Activated CD4-positive, alpha-beta T cell treated with anti-CD3 and anti-CD28 coated beads, Interleukin-2, amount 10 ng/mL, durations not matched to agents 7 days and 5 days (primary cell): ENCODE measurements at regions not wholly inside any gene's neighbourhood (a gene's known extent, or its start where the extent isn't known, plus 50 kb on each side); places are given as distances from the start of the nearest gene placed in this dataset.
"Not testable (repeated sequence)": the region's sequence is repeated elsewhere in the genome, so short reads cannot be mapped to it uniquely, and the experiment has no call there.

Source experiments
- CTCF ChIA-PET: fragments of 350-600 bp; sonication (Branson Sonifier 250); formaldehyde crosslinking; loops from one replicate; lab custom pipeline; 2021; ENCODE audit warnings: antibody characterized with exemption; lab: Charles Lee
- POLR2A ChIA-PET: fragments of 350-600 bp; sonication (Branson Sonifier 250); formaldehyde crosslinking; loops from one replicate; lab custom pipeline; 2021; ENCODE audit warnings: antibody characterized with exemption; lab: Charles Lee
- DNase-seq: peaks from one replicate; pipeline ENCODE4 v3.0.0-alpha.2; 2020
- H3K27ac Mint-ChIP-seq: one replicate; pipeline ENCODE4 v1.8.0; 2021; ENCODE audit warnings: mild to moderate bottlenecking, moderate library complexity, mixed read lengths
- H3K27me3 Mint-ChIP-seq: one replicate; pipeline ENCODE4 v1.8.0; 2021; ENCODE audit warnings: mixed read lengths
- H3K36me3 Mint-ChIP-seq: one replicate; pipeline ENCODE4 v1.8.0; 2021; ENCODE audit warnings: low read depth, mixed read lengths
- H3K4me1 Mint-ChIP-seq: one replicate; pipeline ENCODE4 v1.8.0; 2021; ENCODE audit warnings: mixed read lengths
- H3K4me3 Mint-ChIP-seq: one replicate; pipeline ENCODE4 v1.8.0; 2021; ENCODE audit warnings: mild to moderate bottlenecking, moderate library complexity, mixed read lengths
- H3K9me3 Mint-ChIP-seq: one replicate; pipeline ENCODE4 v1.8.0; 2021; ENCODE audit warnings: mixed read lengths

- POLR2A ChIA-PET, result no interaction called here
- H3K27me3 Mint-ChIP-seq, result peaks cover 2% of the 10 kb centered on the region
- peak; percentile 45 for DNase-seq
Observed at GRCh38 chr16:85448557-85449190, 164.4 kb upstream of the GSE1 start.

GRCh38 chr16:85449191-85449884 lies 163.8 kb upstream of the GSE1 start:
- Mint-ChIP-seq H3K4me3 (no peak overlapping the region), H3K27ac (peak overlapping the region; percentile 79), H3K4me1 (peaks cover 22% of the 10 kb centered on the region), H3K36me3 (no peaks in the 10 kb centered on the region), H3K9me3 (no peaks in the 10 kb centered on the region), H3K27me3 (peaks cover 2% of the 10 kb centered on the region)
- ChIA-PET POLR2A (interaction anchor here (0.7 kb wide), 1 partner anchor 17 kb away, joined by 3 read pairs; no protein-coding TSS in a partner anchor), CTCF (interaction anchor here (0.7 to 1.6 kb wide), 2 partner anchors 10 to 12 kb away, joined by 3 to 5 read pairs; no protein-coding TSS in a partner anchor)
- DNase-seq, result no peak

More at GRCh38 chr16:85448557-85449190, 164.4 kb upstream of the GSE1 start:
- no peak overlapping the region for H3K4me3 Mint-ChIP-seq
- peak overlapping the region; percentile 79 for H3K27ac Mint-ChIP-seq
- H3K4me1 Mint-ChIP-seq, result peaks cover 22% of the 10 kb centered on the region
- no peaks in the 10 kb centered on the region for H3K36me3 Mint-ChIP-seq
- no peaks in the 10 kb centered on the region for H3K9me3 Mint-ChIP-seq
- CTCF ChIA-PET, result interaction anchor here (1.3 to 1.6 kb wide), 2 partner anchors 13 to 28 kb away, joined by 3 to 5 read pairs; no protein-coding TSS in a partner anchor

GRCh38 chr16:85449885-85450245 lies 163.3 kb upstream of the GSE1 start:
- H3K4me1 Mint-ChIP-seq, result peaks cover 22% of the 10 kb centered on the region
- ChIA-PET CTCF (interaction anchor here (0.7 kb wide), 1 partner anchor 9 kb away, joined by 3 read pairs; no protein-coding TSS in a partner anchor), POLR2A (interaction anchor here (0.7 kb wide), 1 partner anchor 17 kb away, joined by 3 read pairs; no protein-coding TSS in a partner anchor)
- H3K4me3 Mint-ChIP-seq, result no peak overlapping the region
- H3K27ac Mint-ChIP-seq, result peak overlapping the region; percentile 25
- H3K27me3 Mint-ChIP-seq, result peaks cover 2% of the 10 kb centered on the region
- no peak for DNase-seq
- H3K36me3 Mint-ChIP-seq, result no peaks in the 10 kb centered on the region
- H3K9me3 Mint-ChIP-seq, result no peaks in the 10 kb centered on the region

- peaks cover 22% of the 10 kb centered on the region for H3K4me1 Mint-ChIP-seq
- H3K27ac Mint-ChIP-seq, H3K27me3 Mint-ChIP-seq, H3K9me3 Mint-ChIP-seq, DNase-seq, H3K36me3 Mint-ChIP-seq, POLR2A ChIA-PET, H3K4me3 Mint-ChIP-seq: not testable (repeated sequence)
- CTCF ChIA-PET, result interaction anchor here (1.1 kb wide), 1 partner anchor 10 kb away, joined by 3 read pairs; no protein-coding TSS in a partner anchor
Observed at GRCh38 chr16:85451142-85451541, 162.0 kb upstream of the GSE1 start.

- Mint-ChIP-seq H3K27me3 (peaks cover 4% of the 10 kb centered on the region), H3K4me1 (peaks cover 22% of the 10 kb centered on the region), H3K4me3 (no peak overlapping the region), H3K36me3 (no peaks in the 10 kb centered on the region), H3K27ac (no peak overlapping the region), H3K9me3 (no peaks in the 10 kb centered on the region)
- DNase-seq, result no peak
- CTCF ChIA-PET, result interaction anchor here (1.1 kb wide), 1 partner anchor 9 kb away, joined by 3 read pairs; no protein-coding TSS in a partner anchor
- POLR2A ChIA-PET, result no interaction called here
Observed at GRCh38 chr16:85451641-85452363, 161.3 kb upstream of the GSE1 start.

GRCh38 chr16:85452364-85453193 lies 160.5 kb upstream of the GSE1 start:
- Mint-ChIP-seq H3K27ac (peak overlapping the region; percentile 36), H3K36me3 (no peaks in the 10 kb centered on the region), H3K4me3 (no peak overlapping the region), H3K9me3 (no peaks in the 10 kb centered on the region), H3K4me1 (peaks cover 22% of the 10 kb centered on the region), H3K27me3 (peaks cover 4% of the 10 kb centered on the region)
- ChIA-PET CTCF (interaction anchor here (1.1 kb wide), 1 partner anchor 8 kb away, joined by 3 read pairs; no protein-coding TSS in a partner anchor), POLR2A (no interaction called here)
- DNase-seq, result no peak

- POLR2A ChIA-PET, result no interaction called here
- H3K27me3 Mint-ChIP-seq, result peaks cover 2% of the 10 kb centered on the region
- no peaks in the 10 kb centered on the region for H3K36me3 Mint-ChIP-seq
- DNase-seq, result no peak
- H3K27ac Mint-ChIP-seq, result peak overlapping the region; percentile 36
- peaks cover 18% of the 10 kb centered on the region for H3K4me1 Mint-ChIP-seq
- H3K4me3 Mint-ChIP-seq, result no peak overlapping the region
- CTCF ChIA-PET, result interaction anchor here (1.1 kb wide), 1 partner anchor 15 kb away, joined by 3 read pairs; no protein-coding TSS in a partner anchor
- no peaks in the 10 kb centered on the region for H3K9me3 Mint-ChIP-seq
Observed at GRCh38 chr16:85453194-85453678, 159.9 kb upstream of the GSE1 start.

- Mint-ChIP-seq H3K27ac (no peak overlapping the region), H3K36me3 (no peaks in the 10 kb centered on the region), H3K9me3 (no peaks in the 10 kb centered on the region), H3K4me3 (no peak overlapping the region), H3K27me3 (peaks cover 2% of the 10 kb centered on the region), H3K4me1 (peaks cover 13% of the 10 kb centered on the region)
- no peak for DNase-seq
- ChIA-PET CTCF (interaction anchor here (1.0 to 1.1 kb wide), 2 partner anchors 15 to 32 kb away, joined by 3 read pairs; no protein-coding TSS in a partner anchor), POLR2A (no interaction called here)
Observed at GRCh38 chr16:85453703-85454102, 159.4 kb upstream of the GSE1 start.

- no peak overlapping the region for H3K27ac Mint-ChIP-seq
- DNase-seq, result no peak
- H3K4me3 Mint-ChIP-seq, result no peak overlapping the region
- H3K36me3 Mint-ChIP-seq, result no peaks in the 10 kb centered on the region
- peaks cover 8% of the 10 kb centered on the region for H3K4me1 Mint-ChIP-seq
- no peaks in the 10 kb centered on the region for H3K9me3 Mint-ChIP-seq
- POLR2A ChIA-PET, result no interaction called here
- peaks cover 2% of the 10 kb centered on the region for H3K27me3 Mint-ChIP-seq
- CTCF ChIA-PET, result interaction anchor here (1.0 to 1.1 kb wide), 2 partner anchors 16 to 33 kb away, joined by 3 read pairs; no protein-coding TSS in a partner anchor
Observed at GRCh38 chr16:85454171-85454872, 158.8 kb upstream of the GSE1 start.

- ChIA-PET CTCF (no interaction called here), POLR2A (no interaction called here)
- DNase-seq, result no peak
- Mint-ChIP-seq H3K27me3 (peaks cover 5% of the 10 kb centered on the region), H3K4me3 (no peak overlapping the region), H3K36me3 (no peaks in the 10 kb centered on the region), H3K27ac (no peak overlapping the region), H3K9me3 (no peaks in the 10 kb centered on the region), H3K4me1 (peaks cover 2% of the 10 kb centered on the region)
Observed at GRCh38 chr16:85455534-85455933, 157.6 kb upstream of the GSE1 start.

GRCh38 chr16:85457366-85457765 lies 155.8 kb upstream of the GSE1 start:
- no peaks in the 10 kb centered on the region for H3K36me3 Mint-ChIP-seq
- H3K27ac Mint-ChIP-seq, result no peak overlapping the region
- no peak for DNase-seq
- ChIA-PET POLR2A (no interaction called here), CTCF (interaction anchor here (1.4 kb wide), 1 partner anchor 20 kb away, joined by 3 read pairs; no protein-coding TSS in a partner anchor)
- no peaks in the 10 kb centered on the region for H3K9me3 Mint-ChIP-seq
- peaks cover 2% of the 10 kb centered on the region for H3K4me1 Mint-ChIP-seq
- peaks cover 20% of the 10 kb centered on the region for H3K27me3 Mint-ChIP-seq
- H3K4me3 Mint-ChIP-seq, result no peak overlapping the region
